Hepatocyte (in vitro differentiated cells): ENCODE measurements at regions not wholly inside any gene's neighbourhood (a gene's known extent, or its start where the extent isn't known, plus 50 kb on each side); places are given as distances from the start of the nearest gene placed in this dataset.

Source experiments
- EZH2phosphoT487 ChIP-seq: fragments of 200-600 bp; sonication (generic); IDR thresholded peaks from one replicate; pipeline ENCODE4 v1.6.1; 2018; ENCODE audit warnings: antibody characterized with exemption, mild to moderate bottlenecking, low read depth, moderate library complexity; ENCODE audit not compliant: unreplicated experiment, severe bottlenecking
- TF ChIP-seq, protein P1 (sequence below): fragments of 200-600 bp; sonication (generic); IDR thresholded peaks from 2 replicates; pipeline ENCODE4 v1.5.1; 2016; ENCODE audit warnings: antibody characterized with exemption, mild to moderate bottlenecking; ENCODE audit not compliant: poor library complexity

DNA sequence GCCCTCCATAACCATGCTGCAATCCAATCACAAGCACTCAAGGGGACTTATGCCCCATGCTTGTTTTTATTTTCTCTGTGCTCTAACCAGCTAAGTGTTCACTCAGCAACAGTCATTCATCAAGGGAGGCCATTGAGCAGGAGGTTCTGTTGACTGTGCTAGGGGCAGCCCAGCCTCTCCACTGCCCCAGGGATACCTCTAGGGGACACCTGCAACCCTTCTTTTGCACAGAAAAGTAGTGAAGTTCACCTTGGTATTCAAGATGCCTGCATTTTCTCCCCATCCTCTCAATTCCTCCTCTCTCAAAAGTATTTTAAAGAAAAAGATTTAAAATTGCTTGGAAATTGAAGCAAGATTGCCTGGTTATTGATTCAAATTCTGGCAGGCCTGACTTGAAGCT, 124.7 kb upstream of the GNAO1 start:
- TF ChIP-seq, protein P1, sequence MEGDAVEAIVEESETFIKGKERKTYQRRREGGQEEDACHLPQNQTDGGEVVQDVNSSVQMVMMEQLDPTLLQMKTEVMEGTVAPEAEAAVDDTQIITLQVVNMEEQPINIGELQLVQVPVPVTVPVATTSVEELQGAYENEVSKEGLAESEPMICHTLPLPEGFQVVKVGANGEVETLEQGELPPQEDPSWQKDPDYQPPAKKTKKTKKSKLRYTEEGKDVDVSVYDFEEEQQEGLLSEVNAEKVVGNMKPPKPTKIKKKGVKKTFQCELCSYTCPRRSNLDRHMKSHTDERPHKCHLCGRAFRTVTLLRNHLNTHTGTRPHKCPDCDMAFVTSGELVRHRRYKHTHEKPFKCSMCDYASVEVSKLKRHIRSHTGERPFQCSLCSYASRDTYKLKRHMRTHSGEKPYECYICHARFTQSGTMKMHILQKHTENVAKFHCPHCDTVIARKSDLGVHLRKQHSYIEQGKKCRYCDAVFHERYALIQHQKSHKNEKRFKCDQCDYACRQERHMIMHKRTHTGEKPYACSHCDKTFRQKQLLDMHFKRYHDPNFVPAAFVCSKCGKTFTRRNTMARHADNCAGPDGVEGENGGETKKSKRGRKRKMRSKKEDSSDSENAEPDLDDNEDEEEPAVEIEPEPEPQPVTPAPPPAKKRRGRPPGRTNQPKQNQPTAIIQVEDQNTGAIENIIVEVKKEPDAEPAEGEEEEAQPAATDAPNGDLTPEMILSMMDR = no peak
- no peak for TF ChIP-seq EZH2phosphoT487
